ENCODE measurements at regions not wholly inside any gene's neighbourhood (a gene's known extent, or its start where the extent isn't known, plus 50 kb on each side); places are given as distances from the start of the nearest gene placed in this dataset.

DNA sequence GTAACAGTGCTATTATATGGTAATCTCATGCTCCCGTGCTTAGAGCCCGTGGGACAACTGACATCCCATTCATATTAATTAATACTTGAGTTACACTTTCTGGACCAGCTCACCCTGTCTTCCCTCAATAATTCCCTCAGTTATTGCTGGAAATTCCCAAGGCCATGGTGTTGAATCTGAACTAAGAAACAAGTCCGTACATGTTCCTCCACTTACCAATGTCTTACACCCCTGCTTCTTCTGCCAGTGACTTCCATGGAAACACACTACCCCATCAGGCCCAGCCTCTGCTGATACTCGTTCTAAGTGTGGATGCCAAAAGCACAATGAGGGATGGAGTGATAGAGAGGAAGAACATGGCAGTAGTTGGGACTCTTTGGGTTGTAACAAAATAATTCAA, 193.7 kb downstream of the RND3 start:
- Histone ChIP-seq H4K5ac (ENCODE audit: insufficient read length, low read depth, low read length) (no peak overlapping the region), H3K56ac (ENCODE audit: insufficient read length, low read depth, low read length) (no peak overlapping the region), H4K91ac (ENCODE audit: insufficient read length, low read depth, low read length) (no peak overlapping the region), H3K9ac (ENCODE audit: extremely low read depth, insufficient read length, low read length) (no peak overlapping the region), H2BK20ac (ENCODE audit: low read depth, low read length, poor library complexity, severe bottlenecking) (no peak overlapping the region), H4K20me1 (ENCODE audit: control insufficient read depth, insufficient read depth, insufficient read length) (no peaks in the 10 kb centered on the region), H3K79me2 (ENCODE audit: insufficient read depth, low read length) (no peaks in the 10 kb centered on the region), H4K8ac (replicated peaks; ENCODE audit: insufficient read length, low read depth, low read length) (no peak overlapping the region), H3K23me2 (ENCODE audit: insufficient read length, low read depth, low read length, poor library complexity, severe bottlenecking) (no peaks in the 10 kb centered on the region), H2AK5ac (ENCODE audit: insufficient read length, low read length) (no peak overlapping the region), H2BK120ac (ENCODE audit: low read depth, low read length, poor library complexity, severe bottlenecking) (no peak overlapping the region), H2BK5ac (ENCODE audit: insufficient read length, low read length) (peak overlapping the region; percentile 53), H3K79me1 (ENCODE audit: insufficient read depth, low read depth, low read length, poor library complexity, severe bottlenecking) (no peaks in the 10 kb centered on the region), H3K4me1 (ENCODE audit: insufficient read depth, low read length) (no peaks in the 10 kb centered on the region), H2BK15ac (ENCODE audit: low read depth, low read length) (no peak overlapping the region), H3T11ph (ENCODE audit: low read length) (no peak overlapping the region), H2BK12ac (ENCODE audit: insufficient read length, low read depth, low read length) (no peak overlapping the region), H3K4me2 (ENCODE audit: insufficient read depth, insufficient read length, low read length) (no peak overlapping the region), H3K27me3 (ENCODE audit: insufficient read depth, low read length) (no peaks in the 10 kb centered on the region), H3K14ac (ENCODE audit: insufficient read depth, low read length) (no peak overlapping the region), H3K4ac (ENCODE audit: low read depth, low read length) (no peak overlapping the region), H3K18ac (ENCODE audit: insufficient read length, low read depth, low read length) (no peak overlapping the region), H3K23ac (ENCODE audit: insufficient read length, low read depth, low read length) (no peak overlapping the region), H2AFZ (ENCODE audit: low read length) (no peak overlapping the region), H3K27ac (ENCODE audit: insufficient read length, low read depth, low read length) (no peak overlapping the region), H3K9me3 (ENCODE audit: control insufficient read depth, low read depth, low read length) (no peaks in the 10 kb centered on the region)
- H3K4me1 Mint-ChIP-seq, result no peaks in the 10 kb centered on the region
- TF ChIP-seq, protein P1, sequence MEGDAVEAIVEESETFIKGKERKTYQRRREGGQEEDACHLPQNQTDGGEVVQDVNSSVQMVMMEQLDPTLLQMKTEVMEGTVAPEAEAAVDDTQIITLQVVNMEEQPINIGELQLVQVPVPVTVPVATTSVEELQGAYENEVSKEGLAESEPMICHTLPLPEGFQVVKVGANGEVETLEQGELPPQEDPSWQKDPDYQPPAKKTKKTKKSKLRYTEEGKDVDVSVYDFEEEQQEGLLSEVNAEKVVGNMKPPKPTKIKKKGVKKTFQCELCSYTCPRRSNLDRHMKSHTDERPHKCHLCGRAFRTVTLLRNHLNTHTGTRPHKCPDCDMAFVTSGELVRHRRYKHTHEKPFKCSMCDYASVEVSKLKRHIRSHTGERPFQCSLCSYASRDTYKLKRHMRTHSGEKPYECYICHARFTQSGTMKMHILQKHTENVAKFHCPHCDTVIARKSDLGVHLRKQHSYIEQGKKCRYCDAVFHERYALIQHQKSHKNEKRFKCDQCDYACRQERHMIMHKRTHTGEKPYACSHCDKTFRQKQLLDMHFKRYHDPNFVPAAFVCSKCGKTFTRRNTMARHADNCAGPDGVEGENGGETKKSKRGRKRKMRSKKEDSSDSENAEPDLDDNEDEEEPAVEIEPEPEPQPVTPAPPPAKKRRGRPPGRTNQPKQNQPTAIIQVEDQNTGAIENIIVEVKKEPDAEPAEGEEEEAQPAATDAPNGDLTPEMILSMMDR (conservative IDR thresholded peaks at IDR 0.05), result no peak
- H3K9me3 Mint-ChIP-seq, result peaks cover 2 to 3% of the 10 kb centered on the region in 2 experiments; a peak in 2 of 5 replicates
- H3K36me3 Mint-ChIP-seq (ENCODE audit: insufficient read depth in 1 of 3, low read depth in 3 of 3), result peaks cover 0 to 2% (median 0%) of the 10 kb centered on the region in 3 experiments; a peak in 1 of 7 replicates
- no peaks in the 10 kb centered on the region for H3K27me3 Mint-ChIP-seq (ENCODE audit: low read depth)
- H3K4me3 Mint-ChIP-seq, result no peak overlapping the region
- no peak for DNase-seq
- H3K27ac Mint-ChIP-seq, result no peak overlapping the region; a peak in 1 of 7 replicates
- no CpG with 5 or more reads among the region's 4 CpGs for WGBS (ENCODE audit: extremely low coverage, insufficient read length, low lambda C conversion rate)
